Nephron progenitor cell (in vitro differentiated cells): ENCODE measurements at regions not wholly inside any gene's neighbourhood (a gene's known extent, or its start where the extent isn't known, plus 50 kb on each side); places are given as distances from the start of the nearest gene placed in this dataset.
"Not testable (repeated sequence)": the region's sequence is repeated elsewhere in the genome, so short reads cannot be mapped to it uniquely, and the experiment has no call there.

Experiments used
- DNase-seq: peaks from one replicate; pipeline ENCODE4 v3.0.0; 2021
- H3K27ac Mint-ChIP-seq: 2 replicates; pipeline ENCODE4 v1.8.0; 2021; ENCODE audit warnings: mild to moderate bottlenecking, moderate library complexity, mixed read lengths
- H3K27me3 Mint-ChIP-seq: 2 replicates; pipeline ENCODE4 v1.8.0; 2021; ENCODE audit warnings: mild to moderate bottlenecking, low read depth, mixed read lengths; ENCODE audit not compliant: poor library complexity
- H3K36me3 Mint-ChIP-seq: 2 replicates; pipeline ENCODE4 v1.8.0; 2021; ENCODE audit warnings: low read depth, mixed read lengths
- H3K4me1 Mint-ChIP-seq: 2 replicates; pipeline ENCODE4 v1.8.0; 2021; ENCODE audit warnings: mixed read lengths
- H3K4me3 Mint-ChIP-seq: 2 replicates; pipeline ENCODE4 v1.8.0; 2021; ENCODE audit warnings: mild to moderate bottlenecking, moderate library complexity, mixed read lengths
- H3K9me3 Mint-ChIP-seq: 2 replicates; pipeline ENCODE4 v1.8.0; 2021; ENCODE audit warnings: mild to moderate bottlenecking, moderate library complexity, mixed read lengths
- CTCF ChIP-seq: fragments of 200-600 bp; sonication (generic); IDR thresholded peaks from 2 replicates; pipeline ENCODE4 v1.5.0; 2021; ENCODE audit warnings: antibody characterized with exemption

DNA sequence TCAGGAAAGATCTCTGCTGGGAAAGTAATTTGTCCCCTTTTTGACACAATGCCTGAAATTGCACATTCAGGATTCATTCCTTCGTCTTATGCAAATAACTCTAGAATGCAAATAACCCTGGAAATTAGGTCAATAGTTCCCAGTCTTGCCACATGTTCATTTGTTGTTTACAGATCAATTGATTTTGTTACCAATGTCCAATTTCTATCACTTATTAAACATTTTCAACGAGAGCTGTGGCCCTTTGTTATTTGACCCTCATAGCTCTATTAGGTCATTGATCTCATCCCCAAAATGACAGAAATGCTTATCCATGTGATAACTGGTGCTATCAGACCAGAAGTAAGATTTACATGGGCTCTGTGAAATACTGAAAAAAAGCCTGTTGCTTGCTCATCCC is 275.3 kb upstream of the REG3G start:
- DNase-seq, result no peak
- Mint-ChIP-seq H3K27me3 (no peaks in the 10 kb centered on the region), H3K4me1 (peaks cover 14% of the 10 kb centered on the region), H3K27ac (no peak overlapping the region), H3K4me3 (no peak overlapping the region), H3K9me3 (no peaks in the 10 kb centered on the region), H3K36me3 (no peaks in the 10 kb centered on the region)
- no peak for TF ChIP-seq CTCF

DNA sequence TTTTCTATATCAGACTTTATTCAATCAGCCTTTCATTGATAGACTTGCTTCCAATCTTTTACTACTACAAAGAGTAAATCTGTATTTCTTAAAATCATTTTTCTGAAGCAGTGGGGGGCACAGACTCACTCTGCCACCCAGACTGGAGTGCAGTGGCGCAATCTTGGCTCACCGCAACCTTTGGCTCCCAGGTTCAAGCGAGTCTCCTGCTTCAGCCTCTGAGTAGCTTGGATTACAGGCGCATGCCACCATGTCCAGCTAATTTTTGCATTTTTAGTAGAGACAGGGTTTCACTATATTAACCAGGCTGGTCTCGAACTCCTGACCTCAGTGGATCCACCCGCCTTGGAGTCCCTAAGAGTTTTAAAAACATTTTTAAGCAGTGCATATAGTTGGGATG is 270.6 kb upstream of the REG3G start:
- no peak for TF ChIP-seq CTCF
- no peak overlapping the region for H3K4me3 Mint-ChIP-seq

DNA sequence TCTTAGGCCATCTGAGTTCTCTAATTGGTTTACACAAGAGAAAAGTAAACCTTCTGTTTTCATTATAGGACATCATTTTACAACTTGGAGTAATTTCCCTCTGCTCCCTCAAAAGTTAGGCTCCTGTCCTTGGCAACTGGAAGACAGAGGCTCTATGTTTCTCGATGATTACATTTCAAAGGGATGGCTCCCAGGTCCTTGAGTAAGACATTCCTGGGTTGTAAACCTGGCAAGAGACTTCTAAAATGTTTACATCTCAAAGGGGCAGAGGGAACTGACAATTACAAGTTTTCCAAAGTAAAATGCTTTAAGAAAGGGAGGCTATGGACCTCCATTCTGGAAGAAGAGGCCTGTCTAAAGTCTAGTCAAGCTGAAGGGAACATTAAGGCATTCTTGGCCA is 268.3 kb upstream of the REG3G start:
- H3K4me1 Mint-ChIP-seq, result peaks cover 32% of the 10 kb centered on the region
- peaks cover 19% of the 10 kb centered on the region for H3K36me3 Mint-ChIP-seq
- H3K27ac Mint-ChIP-seq, result peak overlapping the region; percentile 32
- no peak overlapping the region for H3K4me3 Mint-ChIP-seq
- no peak for TF ChIP-seq CTCF
- DNase-seq, result no peak
- peaks cover 31% of the 10 kb centered on the region for H3K9me3 Mint-ChIP-seq
- no peaks in the 10 kb centered on the region for H3K27me3 Mint-ChIP-seq

More for the DNA sequence above, 270.6 kb upstream of the REG3G start:
- H3K36me3 Mint-ChIP-seq, result no peaks in the 10 kb centered on the region
- no peak overlapping the region for H3K27ac Mint-ChIP-seq
- no peak for DNase-seq
- H3K9me3 Mint-ChIP-seq, result peaks cover 10% of the 10 kb centered on the region
- H3K4me1 Mint-ChIP-seq, result peaks cover 44% of the 10 kb centered on the region
- no peaks in the 10 kb centered on the region for H3K27me3 Mint-ChIP-seq

DNA sequence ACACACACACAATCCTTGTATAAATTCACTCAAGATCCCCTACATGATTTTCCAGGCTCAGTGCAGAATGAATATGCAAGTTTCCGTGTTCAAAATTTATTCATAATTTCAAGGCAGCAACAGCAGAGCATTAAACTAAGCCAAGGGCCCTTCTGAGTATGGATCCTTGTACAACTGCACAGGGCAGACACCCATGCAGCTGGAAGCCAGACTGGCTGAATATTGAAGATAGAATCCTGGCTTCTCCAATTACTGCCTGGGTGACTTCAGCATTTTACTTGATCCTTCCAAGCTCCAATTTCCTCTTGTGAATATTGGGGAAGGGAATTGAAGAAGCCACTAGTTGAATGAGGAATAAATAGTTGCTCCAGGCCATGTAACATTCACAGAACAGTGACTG is 267.9 kb upstream of the REG3G start:
- TF ChIP-seq CTCF, result no peak
- peaks cover 23% of the 10 kb centered on the region for H3K36me3 Mint-ChIP-seq
- H3K9me3 Mint-ChIP-seq, result peaks cover 35% of the 10 kb centered on the region
- no peaks in the 10 kb centered on the region for H3K27me3 Mint-ChIP-seq
- H3K4me3 Mint-ChIP-seq, result no peak overlapping the region
- H3K4me1 Mint-ChIP-seq, result peaks cover 32% of the 10 kb centered on the region
- no peak for DNase-seq
- peak overlapping the region; percentile 32 for H3K27ac Mint-ChIP-seq

DNA sequence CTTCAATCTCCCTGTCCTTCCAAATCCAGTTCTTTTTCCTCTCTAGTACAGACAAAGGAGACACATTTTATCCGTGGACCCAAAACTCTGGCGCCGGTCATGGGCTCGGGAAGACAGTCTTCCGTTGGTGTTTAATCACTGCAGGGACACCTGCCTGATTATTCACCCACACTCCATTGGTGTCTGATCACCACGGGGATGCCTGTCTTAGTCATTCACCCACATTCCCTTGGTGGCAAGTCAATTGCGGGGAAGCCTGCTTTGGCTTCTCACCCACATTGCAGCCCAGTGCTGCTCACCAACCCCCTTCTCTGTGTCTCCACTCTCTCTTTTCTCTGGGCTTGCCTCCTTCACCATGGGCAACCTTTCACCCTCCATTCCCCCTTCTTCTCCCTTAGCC is 266.7 kb upstream of the REG3G start:
- H3K9me3 Mint-ChIP-seq, result peaks cover 46% of the 10 kb centered on the region
- DNase-seq, H3K4me3 Mint-ChIP-seq, H3K27me3 Mint-ChIP-seq: not testable (repeated sequence)
- H3K36me3 Mint-ChIP-seq, result peaks cover 33% of the 10 kb centered on the region
- H3K4me1 Mint-ChIP-seq, result peaks cover 32% of the 10 kb centered on the region
- peak overlapping the region; percentile 27 for H3K27ac Mint-ChIP-seq

DNA sequence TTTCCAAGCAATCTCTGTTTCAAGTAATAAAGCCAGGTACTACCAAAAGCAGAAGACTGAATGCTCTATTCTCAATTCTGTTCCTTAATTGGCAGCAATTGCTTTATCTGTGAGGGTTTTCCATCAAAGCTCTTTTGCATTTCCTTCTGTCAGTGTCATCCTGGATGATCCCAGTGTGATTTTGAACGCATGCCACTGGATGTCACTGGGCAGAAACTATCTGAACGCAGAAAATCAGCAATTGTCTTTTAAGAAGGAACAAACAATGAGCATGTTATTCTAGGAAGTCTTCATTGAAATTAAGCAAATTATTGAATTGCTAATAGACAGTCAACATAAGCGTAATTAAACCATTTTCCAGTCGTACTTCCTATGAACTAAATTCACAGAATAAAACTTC is 259.0 kb upstream of the REG3G start:
- Mint-ChIP-seq H3K36me3 (peaks cover 22% of the 10 kb centered on the region), H3K4me1 (peaks cover 16% of the 10 kb centered on the region), H3K9me3 (peaks cover 30% of the 10 kb centered on the region), H3K27ac (no peak overlapping the region), H3K27me3 (peaks cover 2% of the 10 kb centered on the region), H3K4me3 (no peak overlapping the region)
- no peak for DNase-seq
- no peak for TF ChIP-seq CTCF
